ENCODE measurements at regions not wholly inside any gene's neighbourhood (a gene's known extent, or its start where the extent isn't known, plus 50 kb on each side); places are given as distances from the start of the nearest gene placed in this dataset.

GRCh38 chr7:68122801-68123200, 1126.2 kb downstream of the TYW1 start:
- Histone ChIP-seq H3K27me3 (no peaks in the 10 kb centered on the region), H3K36me3 (no peaks in the 10 kb centered on the region), H3K4me3 (no peak overlapping the region), H3K27ac (no peak overlapping the region), H3K9me3 (peaks cover 0 to 3% (median 0%) of the 10 kb centered on the region in 4 donors), H3K4me1 (no peaks in the 10 kb centered on the region)
- ATAC-seq: no peak
- intact Hi-C loops (cut with DNase I): no loop called here
- TF ChIP-seq POLR2A (IDR thresholded peaks at IDR 0.05) (no peak), CTCF (IDR thresholded peaks at IDR 0.05) (no peak)
- DNase-seq: no peak
- no CpG with 5 or more reads among the region's 8 CpGs for WGBS (ENCODE audit: insufficient coverage, low coverage, low lambda C conversion rate, missing lambda C conversion rate)

- no peak overlapping the region for H3K27ac ChIP-seq
- WGBS (ENCODE audit: insufficient coverage, low coverage, low lambda C conversion rate, missing lambda C conversion rate): 53% methylated on average over 2 of the region's 2 CpGs
- H3K36me3 ChIP-seq: no peaks in the 10 kb centered on the region
- H3K27me3 ChIP-seq: no peaks in the 10 kb centered on the region
- H3K9me3 ChIP-seq: no peaks in the 10 kb centered on the region
- no peak for TF ChIP-seq CTCF (IDR thresholded peaks at IDR 0.05)
- no peak for TF ChIP-seq POLR2A (IDR thresholded peaks at IDR 0.05)
- ATAC-seq (no peak), DNase-seq (no peak)
- H3K4me3 ChIP-seq: no peak overlapping the region
- no peaks in the 10 kb centered on the region for H3K4me1 ChIP-seq
- intact Hi-C loops (cut with DNase I): no loop called here
Observed at GRCh38 chr7:68125168-68125567, 1128.5 kb downstream of the TYW1 start.

GRCh38 chr7:68133045-68133444, 1136.4 kb downstream of the TYW1 start:
- ATAC-seq: no peak
- Histone ChIP-seq H3K27ac (no peak overlapping the region), H3K4me1 (no peaks in the 10 kb centered on the region), H3K36me3 (no peaks in the 10 kb centered on the region), H3K27me3 (no peaks in the 10 kb centered on the region), H3K9me3 (no peaks in the 10 kb centered on the region), H3K4me3 (no peak overlapping the region)
- 54% methylated on average over 6 of the region's 6 CpGs for WGBS (ENCODE audit: insufficient coverage, low coverage, low lambda C conversion rate, missing lambda C conversion rate)
- intact Hi-C loops (cut with DNase I): no loop called here
- no peak for DNase-seq
- TF ChIP-seq POLR2A (IDR thresholded peaks at IDR 0.05) (no peak), CTCF (IDR thresholded peaks at IDR 0.05) (no peak)

GRCh38 chr7:68143345-68143744, 1146.7 kb downstream of the TYW1 start:
- no peaks in the 10 kb centered on the region for H3K9me3 ChIP-seq
- H3K27me3 ChIP-seq: no peaks in the 10 kb centered on the region
- no peak overlapping the region for H3K4me3 ChIP-seq
- H3K27ac ChIP-seq: no peak overlapping the region
- H3K4me1 ChIP-seq: no peaks in the 10 kb centered on the region
- TF ChIP-seq CTCF (IDR thresholded peaks at IDR 0.05) (no peak), POLR2A (IDR thresholded peaks at IDR 0.05) (no peak)
- intact Hi-C loops (cut with DNase I): no loop called here
- DNase-seq (no peak), ATAC-seq (no peak)
- no peaks in the 10 kb centered on the region for H3K36me3 ChIP-seq

- ATAC-seq: no peak
- DNase-seq: no peak
- TF ChIP-seq POLR2A (IDR thresholded peaks at IDR 0.05) (no peak), CTCF (IDR thresholded peaks at IDR 0.05) (no peak)
- Histone ChIP-seq H3K36me3 (no peaks in the 10 kb centered on the region), H3K9me3 (no peaks in the 10 kb centered on the region), H3K4me1 (no peaks in the 10 kb centered on the region), H3K27ac (no peak overlapping the region), H3K4me3 (no peak overlapping the region), H3K27me3 (no peaks in the 10 kb centered on the region)
- 60% methylated on average over 1 of the region's 1 CpG for WGBS (ENCODE audit: insufficient coverage, low coverage, low lambda C conversion rate, missing lambda C conversion rate)
- intact Hi-C loops (cut with DNase I): no loop called here
Observed at GRCh38 chr7:68146983-68147382, 1150.3 kb downstream of the TYW1 start.
